ENCODE measurements at regions not wholly inside any gene's neighbourhood (a gene's known extent, or its start where the extent isn't known, plus 50 kb on each side); places are given as distances from the start of the nearest gene placed in this dataset.

DNA sequence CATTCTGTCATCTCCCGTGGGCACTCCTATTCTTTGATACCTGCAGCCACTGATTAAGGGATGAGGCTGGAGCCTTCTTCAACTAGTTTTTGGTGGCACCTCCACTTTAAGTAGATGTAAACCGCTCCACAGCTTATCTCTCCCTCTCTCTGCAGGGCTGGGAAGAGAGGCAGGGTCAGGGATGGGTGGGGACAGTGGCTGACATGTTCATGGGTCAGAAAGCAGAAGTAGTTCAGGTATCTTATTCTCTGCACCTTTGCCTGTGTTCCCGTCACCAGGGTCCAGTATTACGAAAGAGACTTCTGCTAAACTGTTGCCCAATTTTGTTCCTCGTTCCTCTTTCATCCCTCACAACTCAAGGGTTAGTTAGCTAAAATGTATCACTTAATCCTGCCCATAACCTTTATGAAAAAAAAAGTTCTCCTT is 51.7 kb upstream of the EDEM3 start:
- TF ChIP-seq CTCF (IDR thresholded peaks at IDR 0.05; ENCODE audit: low read length) = no peak
- no peak for TF ChIP-seq EZH2 (optimal IDR thresholded peaks at IDR 0.05; ENCODE audit: low read depth, low read length)
- no peak for TF ChIP-seq EZH2phosphoT487 (IDR thresholded peaks at IDR 0.05; ENCODE audit: low read length)
